ENCODE measurements at regions not wholly inside any gene's neighbourhood (a gene's known extent, or its start where the extent isn't known, plus 50 kb on each side); places are given as distances from the start of the nearest gene placed in this dataset.

- TF ChIP-seq CTCF (IDR thresholded peaks at IDR 0.05; ENCODE audit: low read length), result no peak
- no peak for TF ChIP-seq EZH2 (optimal IDR thresholded peaks at IDR 0.05; ENCODE audit: low read depth, low read length)
Observed at GRCh38 chr16:86351041-86351784, 159.1 kb upstream of the FOXF1 start.
